Renal pelvis (tissue), 1 donor: ENCODE measurements at regions not wholly inside any gene's neighbourhood (a gene's known extent, or its start where the extent isn't known, plus 50 kb on each side); places are given as distances from the start of the nearest gene placed in this dataset.
"Not testable (repeated sequence)": the region's sequence is repeated elsewhere in the genome, so short reads cannot be mapped to it uniquely, and the experiment has no call there.

Source experiments
- DNase-seq: peaks from one replicate; pipeline ENCODE4 v3.0.0-alpha.2; 2013

- DNase-seq: no peak
These were observed 53.5 kb downstream of the FSCB start for GRCh38 chr14:44453433-44454171.

- DNase-seq: not testable (repeated sequence)
These were observed 56.9 kb downstream of the FSCB start for GRCh38 chr14:44450232-44450631.

- DNase-seq: no peak
These were observed 57.4 kb downstream of the FSCB start for GRCh38 chr14:44449680-44450079.

GRCh38 chr14:44448951-44449358 lies 58.1 kb downstream of the FSCB start:
- no peak for DNase-seq

- DNase-seq: no peak
These were observed 60.1 kb downstream of the FSCB start for GRCh38 chr14:44446965-44447364.

- no peak for DNase-seq
These were observed 62.6 kb downstream of the FSCB start for GRCh38 chr14:44444454-44444853.

- DNase-seq: no peak
These were observed 68.1 kb downstream of the FSCB start for GRCh38 chr14:44438936-44439335.

- DNase-seq: no peak
These were observed 68.9 kb downstream of the FSCB start for GRCh38 chr14:44438221-44438620.

- no peak for DNase-seq
These were observed 70.6 kb downstream of the FSCB start for GRCh38 chr14:44436458-44436857.

GRCh38 chr14:44428231-44428945 lies 78.7 kb downstream of the FSCB start:
- DNase-seq: no peak

- no peak for DNase-seq
These were observed 84.4 kb downstream of the FSCB start for GRCh38 chr14:44422699-44423098.

- no peak for DNase-seq
These were observed 86.9 kb downstream of the FSCB start for GRCh38 chr14:44420226-44420625.

- no peak for DNase-seq
These were observed 88.2 kb downstream of the FSCB start for GRCh38 chr14:44418856-44419255.

- no peak for DNase-seq
These were observed 89.3 kb downstream of the FSCB start for GRCh38 chr14:44417809-44418208.

GRCh38 chr14:44414646-44415045 lies 92.4 kb downstream of the FSCB start:
- no peak for DNase-seq

- no peak for DNase-seq
These were observed 94.1 kb downstream of the FSCB start for GRCh38 chr14:44412858-44413569.

- DNase-seq: no peak
These were observed 102.0 kb downstream of the FSCB start for GRCh38 chr14:44405011-44405486.

GRCh38 chr14:44404599-44404998 lies 102.5 kb downstream of the FSCB start:
- no peak for DNase-seq

GRCh38 chr14:44404036-44404435 lies 103.0 kb downstream of the FSCB start:
- no peak for DNase-seq

- DNase-seq: no peak
These were observed 103.9 kb downstream of the FSCB start for GRCh38 chr14:44403193-44403592.

- DNase-seq: no peak
These were observed 110.9 kb downstream of the FSCB start for GRCh38 chr14:44396226-44396625.

GRCh38 chr14:44392984-44393383 lies 114.1 kb downstream of the FSCB start:
- DNase-seq: no peak

GRCh38 chr14:44388306-44388705 lies 118.8 kb downstream of the FSCB start:
- DNase-seq: no peak
